HG03103 (cell line): ENCODE measurements at regions not wholly inside any gene's neighbourhood (a gene's known extent, or its start where the extent isn't known, plus 50 kb on each side); places are given as distances from the start of the nearest gene placed in this dataset.
"Not testable (repeated sequence)": the region's sequence is repeated elsewhere in the genome, so short reads cannot be mapped to it uniquely, and the experiment has no call there.

ENCODE experiments used
- ATAC-seq: cut with Tn5 transposase; IDR thresholded peaks from one replicate; pipeline ENCODE4 v1.9.1; 2021; ENCODE audit warnings: low read depth; ENCODE audit not compliant: unreplicated experiment

DNA sequence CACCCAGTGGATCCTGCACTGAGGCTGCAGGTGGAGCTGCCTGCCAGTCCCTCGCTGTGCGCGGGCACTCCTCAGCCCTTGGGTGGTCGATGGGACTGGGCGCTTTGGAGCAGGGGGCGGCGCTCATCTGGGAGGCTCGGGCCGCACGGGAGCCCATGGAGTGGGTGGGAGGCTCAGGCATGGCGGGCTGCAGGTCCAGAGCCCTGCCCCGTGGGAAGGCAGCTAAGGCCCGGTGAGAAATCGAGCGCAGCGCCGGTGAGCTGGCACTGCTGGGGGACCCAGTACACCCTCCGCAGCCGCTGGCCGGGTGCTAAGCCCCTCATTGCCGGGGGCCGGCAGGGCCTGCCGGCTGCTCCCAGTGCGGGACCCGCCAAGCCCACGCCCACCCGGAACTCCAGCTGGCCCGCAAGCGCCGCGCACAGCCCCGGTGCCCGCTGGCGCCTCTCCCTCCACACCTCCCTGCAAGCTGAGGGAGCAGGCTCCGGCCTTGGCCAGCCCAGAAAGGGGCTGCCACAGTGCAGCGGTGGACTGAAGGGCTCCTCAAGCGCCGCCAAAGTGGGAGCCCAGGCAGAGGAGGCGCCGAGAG lies 1636.5 kb downstream of the BRINP3 start:
- not testable (repeated sequence) for ATAC-seq

DNA sequence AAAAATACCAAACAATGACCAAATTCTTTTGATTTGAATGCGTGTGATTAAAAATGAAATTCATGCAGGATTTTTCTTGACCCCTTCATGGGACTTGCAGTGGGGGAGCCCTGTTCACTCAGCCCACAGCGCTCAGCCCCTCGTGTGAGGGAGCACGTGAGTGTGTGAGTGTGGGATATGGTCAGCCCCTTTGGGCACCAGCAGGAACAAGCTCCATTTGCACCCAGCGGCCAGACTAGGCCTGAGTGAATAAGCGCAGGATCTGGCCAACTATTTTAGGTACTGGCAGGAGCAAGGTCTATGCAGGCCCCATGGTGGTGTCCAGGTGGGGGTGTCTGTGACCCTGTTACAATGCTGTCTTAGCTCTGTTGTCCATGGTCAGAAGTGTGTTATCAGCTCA lies 1631.2 kb downstream of the BRINP3 start:
- no peak for ATAC-seq

DNA sequence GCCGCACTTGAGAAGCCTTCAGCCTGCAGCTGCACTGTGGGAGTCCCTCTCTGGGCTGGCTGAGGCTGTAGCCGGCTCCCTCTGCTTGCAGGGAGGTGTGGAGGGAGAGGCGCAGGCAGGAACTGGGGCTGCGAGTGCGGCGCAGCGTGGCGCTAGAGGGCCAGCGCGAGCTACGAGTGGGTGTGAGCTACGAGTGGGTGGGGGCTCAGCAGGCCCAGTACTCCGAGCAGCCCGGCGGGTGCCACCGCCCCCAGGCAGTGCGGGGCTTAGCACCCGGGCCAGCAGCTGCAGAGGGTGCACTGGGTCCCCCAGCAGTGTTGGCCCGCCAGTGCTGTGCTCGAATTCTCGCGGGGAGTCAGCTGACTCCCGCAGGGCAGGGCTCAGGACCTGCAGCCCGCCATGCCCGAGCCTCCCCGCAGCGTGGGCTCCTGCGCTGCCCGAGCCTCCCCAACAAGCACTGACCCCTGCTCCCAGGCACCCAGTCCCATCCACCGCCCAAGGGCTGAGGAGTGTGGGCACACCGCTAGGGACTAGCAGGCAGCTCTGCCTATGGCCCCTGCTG lies 1620.1 kb downstream of the BRINP3 start:
- no peak for ATAC-seq

DNA sequence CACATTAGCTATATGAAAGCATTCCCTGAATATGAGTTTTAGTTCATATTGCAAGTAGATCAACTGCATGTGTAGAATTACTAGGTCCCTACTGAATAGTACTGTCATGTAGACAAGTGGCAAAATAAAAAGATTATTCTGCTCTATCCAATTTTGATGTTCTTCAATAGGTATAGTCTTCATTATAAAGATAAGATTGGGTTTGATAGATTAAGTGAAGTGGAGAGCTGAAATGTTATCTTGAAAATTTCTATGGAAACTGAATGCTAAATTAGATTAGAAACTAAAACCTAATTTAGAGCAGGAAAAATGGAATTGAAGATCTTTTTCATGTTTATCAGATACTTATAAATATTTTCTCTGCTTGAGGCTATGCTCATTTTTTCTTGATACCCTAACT lies 1610.0 kb downstream of the BRINP3 start:
- no peak for ATAC-seq

DNA sequence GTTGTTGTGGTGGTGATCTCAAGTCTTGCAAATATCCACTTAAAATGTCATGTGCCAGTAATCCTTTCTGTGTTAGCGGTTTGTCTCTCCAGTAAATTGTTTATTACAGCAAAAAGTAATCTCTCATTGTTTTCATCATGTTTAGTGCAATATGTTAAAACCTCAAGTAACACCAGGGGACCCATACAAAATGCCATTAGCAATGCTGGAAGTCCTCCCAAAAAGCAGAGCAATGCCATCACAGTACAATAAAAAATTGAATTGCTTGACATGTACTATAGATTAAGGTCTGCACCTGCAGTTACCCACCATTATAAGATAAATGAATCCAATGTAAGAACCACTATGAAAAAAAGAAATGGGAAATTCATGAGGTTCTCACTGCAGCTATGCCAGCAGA lies 1606.5 kb downstream of the BRINP3 start:
- no peak for ATAC-seq

DNA sequence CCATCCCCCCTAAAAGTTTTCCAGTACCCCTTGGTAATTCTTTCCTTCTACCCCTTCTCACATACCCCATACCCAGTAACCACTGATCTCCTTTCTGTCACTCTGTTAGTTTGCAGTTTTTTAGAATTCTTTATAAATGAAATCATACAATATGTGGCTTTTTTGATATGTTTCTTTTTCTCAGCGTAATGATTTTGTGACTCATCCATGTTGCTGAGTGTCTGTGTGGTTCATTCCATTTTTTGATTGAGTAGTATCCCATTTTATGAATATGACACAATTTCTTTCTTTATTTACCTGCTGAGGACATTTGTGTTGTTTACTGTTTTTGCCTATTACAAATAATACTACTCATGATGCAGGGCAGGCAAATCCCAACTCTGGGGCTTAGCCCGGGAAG lies 1605.3 kb downstream of the BRINP3 start:
- ATAC-seq, result no peak

DNA sequence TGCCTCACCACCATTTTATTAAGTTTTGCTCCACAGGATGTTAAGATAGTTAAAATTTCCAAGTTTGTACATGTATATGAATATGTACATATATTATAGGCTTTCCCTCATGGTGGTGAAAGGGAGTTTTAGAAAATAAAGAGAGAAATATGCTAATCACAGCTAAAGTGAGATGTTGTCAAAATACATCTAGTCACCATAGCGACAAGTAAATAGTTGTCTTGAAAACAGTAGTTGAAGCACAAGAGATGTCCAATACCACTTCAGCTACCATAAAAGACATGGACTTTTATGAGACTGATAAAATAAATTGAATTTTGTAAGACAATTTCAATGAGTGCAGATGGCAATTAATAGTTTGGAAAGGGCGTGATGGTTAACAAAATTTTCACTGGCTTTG lies 1600.0 kb downstream of the BRINP3 start:
- no peak for ATAC-seq

DNA sequence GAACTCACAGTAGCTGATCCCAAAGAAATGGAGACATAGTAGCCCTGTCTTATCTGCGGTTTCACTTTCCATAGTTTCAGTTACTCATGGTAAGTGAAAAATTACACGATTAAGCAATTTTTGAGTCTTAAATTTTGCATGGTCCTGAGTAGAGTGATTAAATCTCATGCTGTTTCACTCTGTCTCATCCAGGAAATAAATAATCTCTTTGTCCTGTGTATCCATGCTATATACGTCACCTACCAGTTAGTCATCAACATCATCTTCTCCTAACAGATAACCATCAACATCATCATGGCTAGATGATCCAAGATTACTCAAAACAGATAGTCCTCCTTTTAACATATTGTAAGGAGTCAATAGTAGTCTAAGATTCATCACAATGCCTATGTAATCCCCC lies 1589.3 kb downstream of the BRINP3 start:
- ATAC-seq, result no peak

DNA sequence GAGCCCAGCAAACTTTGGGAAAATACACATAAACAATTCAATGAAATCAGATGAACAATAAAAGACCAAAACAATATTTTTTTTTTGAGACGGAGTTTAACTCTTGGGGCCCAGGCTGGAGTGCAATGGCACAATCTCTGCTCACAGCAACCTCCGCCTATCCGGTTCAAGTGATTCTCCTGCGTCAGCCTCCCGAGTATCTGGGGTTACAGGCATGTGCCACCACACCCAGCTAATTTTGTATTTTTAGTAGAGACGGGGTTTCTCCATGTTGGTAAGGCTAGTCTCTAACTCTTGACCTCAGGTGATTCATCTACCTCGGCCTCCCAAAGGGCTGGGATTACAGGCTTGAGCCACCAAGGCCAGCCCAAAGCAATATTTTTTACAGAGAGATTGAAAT lies 1588.5 kb downstream of the BRINP3 start:
- ATAC-seq, result no peak

DNA sequence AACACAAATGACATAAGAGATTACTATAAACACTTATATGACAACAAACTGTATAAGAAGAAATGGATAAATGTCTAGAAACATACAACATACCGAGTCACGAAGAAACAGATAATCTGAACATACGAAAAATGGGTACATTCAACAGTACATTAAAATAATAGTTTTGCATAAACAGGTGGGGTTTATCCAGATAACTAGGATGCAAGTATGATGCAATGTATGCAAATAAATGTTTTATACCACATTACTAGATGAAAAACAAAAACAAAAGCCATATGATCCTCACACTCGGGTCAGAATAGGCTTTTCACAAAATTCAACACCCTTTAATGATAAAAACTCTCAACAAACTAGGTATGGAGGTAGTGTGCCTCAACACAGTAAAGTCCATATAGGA lies 1585.7 kb downstream of the BRINP3 start:
- no peak for ATAC-seq

DNA sequence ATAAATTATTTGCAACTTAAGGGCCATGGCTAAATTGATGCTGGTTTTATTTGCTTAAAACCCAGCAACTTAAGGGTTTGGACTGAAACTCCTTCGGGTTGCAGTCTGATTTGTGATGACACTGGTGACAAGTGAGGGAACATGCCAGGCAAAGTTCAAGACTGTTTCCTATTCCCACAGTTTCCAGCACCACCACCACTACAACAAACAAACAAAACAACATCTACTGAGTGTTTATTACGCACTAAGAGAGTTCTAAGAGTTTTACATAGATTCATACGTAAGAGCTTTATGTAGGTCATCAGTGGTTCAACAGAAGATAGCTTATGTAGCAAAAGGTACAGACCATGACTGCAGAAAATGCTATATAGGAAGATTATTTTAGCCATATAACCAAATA lies 1582.1 kb downstream of the BRINP3 start:
- no peak for ATAC-seq

DNA sequence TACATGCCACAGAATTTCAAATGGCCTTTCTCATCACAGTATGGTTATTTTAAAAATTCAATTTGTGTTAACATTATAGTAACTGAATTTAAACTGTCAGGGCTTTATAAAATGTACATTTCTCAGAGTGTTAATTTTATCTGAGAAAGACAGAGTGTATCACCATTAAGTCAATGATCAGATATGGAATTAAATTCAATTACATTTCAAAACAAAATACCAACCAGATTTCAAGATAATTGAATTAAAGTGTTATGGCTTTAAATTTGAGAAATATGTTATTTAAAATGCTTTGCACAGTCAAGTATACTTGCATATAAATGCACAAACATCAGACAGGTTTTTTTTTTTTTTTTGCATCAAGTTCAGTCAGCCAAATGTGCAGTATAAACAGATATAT lies 1574.4 kb downstream of the BRINP3 start:
- no peak for ATAC-seq

DNA sequence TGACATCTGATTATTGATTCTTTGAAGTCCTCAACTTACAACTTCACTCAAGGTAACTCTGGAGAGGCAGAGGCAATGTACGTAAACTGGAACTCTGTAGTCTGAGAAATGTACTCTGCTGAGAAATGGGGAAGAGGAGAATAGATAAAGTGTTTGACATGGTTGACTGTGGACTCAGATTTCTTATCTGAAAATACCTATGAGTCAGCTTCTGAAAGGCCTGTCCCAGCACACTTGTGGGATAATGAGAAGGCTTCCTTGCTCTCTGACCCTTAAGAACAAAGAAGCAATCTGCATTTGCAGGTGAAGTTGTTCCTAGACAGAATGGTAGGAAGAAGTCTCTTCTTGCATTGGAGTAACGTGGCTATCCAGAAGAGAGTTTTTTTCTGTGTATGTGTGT lies 1573.5 kb downstream of the BRINP3 start:
- no peak for ATAC-seq

DNA sequence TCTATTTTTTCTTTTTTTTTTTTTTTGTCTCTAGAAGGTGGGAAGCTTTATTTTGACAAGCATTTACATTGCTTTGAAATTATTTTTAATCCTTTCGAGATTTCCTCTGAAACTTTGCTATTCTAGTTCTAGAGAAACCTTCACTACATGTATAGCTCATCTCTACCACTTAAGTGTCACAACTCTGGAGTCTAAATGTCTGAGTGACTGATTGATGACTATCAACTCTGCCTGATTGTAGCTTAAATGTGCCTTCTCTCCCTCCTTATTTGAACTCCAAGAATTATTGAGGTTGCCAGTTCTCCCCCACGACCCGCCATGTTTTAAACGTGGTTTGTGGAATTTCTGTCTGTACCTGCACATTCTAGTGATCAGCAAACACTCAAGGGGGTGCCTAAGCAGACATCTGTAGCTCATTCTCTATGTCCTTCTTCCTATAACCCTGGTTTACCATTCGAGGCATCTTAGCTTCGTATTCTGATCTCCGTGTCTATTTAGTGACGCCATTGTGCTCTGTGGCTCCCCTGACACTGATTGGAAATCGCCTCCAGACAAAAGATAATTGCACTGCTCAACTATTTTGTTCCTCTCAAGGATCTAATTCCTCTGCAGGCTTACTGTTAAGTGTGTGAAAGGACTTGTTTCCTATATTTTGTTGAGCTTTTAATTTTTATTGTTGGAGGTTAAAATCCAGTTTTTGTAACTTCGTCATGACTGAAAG lies 1570.6 kb downstream of the BRINP3 start:
- no peak for ATAC-seq

DNA sequence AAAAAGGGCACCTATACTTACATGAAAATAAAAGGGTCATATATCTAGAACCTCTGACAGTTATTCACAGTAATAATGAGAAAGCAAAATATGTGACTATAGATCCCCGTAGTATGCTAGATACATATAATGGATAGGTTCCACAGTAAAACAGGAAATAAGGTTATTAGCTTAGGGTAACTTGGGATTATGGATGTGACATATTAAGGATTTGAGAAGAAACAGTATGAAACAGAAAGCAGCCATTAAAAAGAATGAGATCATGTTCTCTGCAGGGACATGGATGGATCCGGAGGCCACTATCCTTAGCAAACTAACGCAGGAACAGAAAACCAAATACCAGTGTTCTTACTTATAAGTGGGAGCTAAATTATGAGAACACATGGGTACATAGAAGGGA lies 1547.3 kb downstream of the BRINP3 start:
- no peak for ATAC-seq

DNA sequence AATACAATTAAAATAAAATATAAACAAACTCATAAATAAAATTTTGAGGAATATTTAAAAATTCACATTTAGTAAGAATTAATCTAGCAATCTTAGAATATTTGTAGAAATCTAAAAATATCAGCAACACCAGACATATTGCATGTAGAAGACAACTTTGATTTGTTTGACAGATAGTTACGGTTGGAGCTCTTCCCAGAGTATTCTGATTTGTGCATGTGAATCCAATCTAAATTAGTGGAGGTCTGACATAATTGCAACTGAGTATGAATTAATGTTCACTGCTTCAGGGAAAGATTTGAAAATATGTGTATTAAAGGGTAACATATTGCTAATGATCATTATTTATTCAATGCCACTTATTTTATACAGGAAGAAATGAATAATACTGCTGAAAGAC lies 1546.2 kb downstream of the BRINP3 start:
- ATAC-seq, result no peak

DNA sequence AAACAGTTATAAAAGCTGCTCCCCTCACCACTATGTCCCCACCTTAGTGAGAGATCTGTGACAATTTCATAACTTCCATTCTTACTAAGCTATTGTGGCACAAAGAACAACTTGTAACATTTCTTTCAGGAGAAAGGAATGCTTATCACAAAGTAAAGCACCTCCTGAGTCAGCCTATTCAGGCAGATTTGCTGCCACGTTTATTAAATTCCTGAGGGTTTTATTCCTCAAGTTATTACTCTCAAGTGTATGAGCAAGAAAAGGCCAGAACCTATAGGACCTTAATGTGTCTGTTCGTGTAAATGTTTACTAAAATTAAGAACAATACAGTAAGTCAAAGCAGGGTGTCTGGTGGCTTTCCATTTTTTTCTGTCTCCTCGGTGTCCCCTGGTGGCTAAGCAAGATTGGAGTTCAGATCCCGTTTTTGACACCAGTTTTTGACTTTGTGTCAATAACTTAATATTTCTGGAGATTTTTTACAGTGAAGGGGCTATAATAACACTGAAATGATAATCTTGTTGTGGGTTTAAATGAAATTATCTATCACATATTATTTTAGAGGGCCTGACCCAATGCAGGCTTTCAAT lies 1539.6 kb downstream of the BRINP3 start:
- ATAC-seq, result no peak

DNA sequence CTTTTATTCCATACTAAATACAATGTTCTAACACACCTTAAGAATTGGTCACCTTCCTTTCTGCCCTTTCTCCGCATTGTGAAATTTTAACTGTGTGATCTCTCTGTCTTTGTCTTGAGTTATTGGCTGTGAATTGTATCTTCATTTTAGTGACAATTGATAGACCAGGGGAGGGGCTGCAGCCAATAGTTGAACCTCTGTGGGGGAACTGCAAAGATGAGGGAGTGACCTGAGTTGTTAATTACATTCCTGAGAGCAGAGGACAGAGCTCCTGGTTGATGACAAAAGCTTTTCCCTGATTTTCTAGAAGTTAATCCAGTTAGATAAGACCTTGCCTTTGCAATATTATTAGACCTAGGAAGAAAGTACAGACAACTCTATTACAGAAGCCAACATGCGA lies 1535.7 kb downstream of the BRINP3 start:
- no peak for ATAC-seq

DNA sequence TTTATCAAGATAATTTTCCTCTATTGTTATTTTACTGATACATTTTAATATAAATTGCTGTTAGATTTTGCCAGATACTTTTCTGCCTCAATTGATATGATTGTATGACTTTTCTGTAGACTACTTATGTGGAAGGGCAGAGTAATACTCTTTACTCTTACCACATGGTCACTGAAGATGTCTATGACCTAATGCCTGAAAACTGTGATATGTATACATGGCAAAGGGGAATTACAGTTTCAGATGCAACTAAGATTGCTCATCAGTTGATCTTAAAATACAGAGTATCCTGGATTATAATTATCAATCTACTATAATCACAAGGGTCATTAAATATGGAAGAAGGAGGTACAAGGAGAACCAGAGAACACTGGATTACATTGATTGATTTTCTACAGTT lies 1528.0 kb downstream of the BRINP3 start:
- ATAC-seq, result no peak

DNA sequence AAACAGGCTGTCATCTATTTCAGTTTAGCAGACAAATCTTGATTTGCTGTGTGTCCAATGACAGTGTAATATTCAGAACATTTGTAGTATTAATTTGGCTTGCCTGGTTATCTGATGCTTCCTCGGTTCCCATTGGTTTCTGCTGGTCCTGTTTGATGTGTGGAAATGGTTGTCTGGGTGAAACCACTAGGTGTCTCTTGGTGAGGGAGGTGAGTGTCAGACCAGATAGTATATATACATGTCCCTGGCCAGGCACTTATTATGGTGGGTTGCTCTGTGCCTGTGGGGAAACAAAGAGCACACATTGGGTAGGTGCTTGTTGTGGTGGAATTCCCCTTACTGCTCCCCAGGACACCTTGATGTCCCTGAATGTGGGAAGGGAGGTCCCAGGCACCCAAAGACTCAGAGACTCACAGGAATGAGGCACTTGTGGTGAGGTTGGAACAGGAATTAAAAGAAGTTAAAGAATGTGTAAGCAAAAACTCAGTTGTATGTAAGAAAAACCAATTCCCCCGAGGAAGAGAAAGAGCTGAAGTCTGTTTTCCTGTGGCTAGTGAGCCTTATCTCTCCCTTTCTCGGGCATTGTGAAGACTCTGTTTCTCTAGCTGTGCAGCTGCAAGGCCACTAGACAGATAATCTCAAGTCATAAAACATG lies 1519.1 kb downstream of the BRINP3 start:
- ATAC-seq, result no peak

DNA sequence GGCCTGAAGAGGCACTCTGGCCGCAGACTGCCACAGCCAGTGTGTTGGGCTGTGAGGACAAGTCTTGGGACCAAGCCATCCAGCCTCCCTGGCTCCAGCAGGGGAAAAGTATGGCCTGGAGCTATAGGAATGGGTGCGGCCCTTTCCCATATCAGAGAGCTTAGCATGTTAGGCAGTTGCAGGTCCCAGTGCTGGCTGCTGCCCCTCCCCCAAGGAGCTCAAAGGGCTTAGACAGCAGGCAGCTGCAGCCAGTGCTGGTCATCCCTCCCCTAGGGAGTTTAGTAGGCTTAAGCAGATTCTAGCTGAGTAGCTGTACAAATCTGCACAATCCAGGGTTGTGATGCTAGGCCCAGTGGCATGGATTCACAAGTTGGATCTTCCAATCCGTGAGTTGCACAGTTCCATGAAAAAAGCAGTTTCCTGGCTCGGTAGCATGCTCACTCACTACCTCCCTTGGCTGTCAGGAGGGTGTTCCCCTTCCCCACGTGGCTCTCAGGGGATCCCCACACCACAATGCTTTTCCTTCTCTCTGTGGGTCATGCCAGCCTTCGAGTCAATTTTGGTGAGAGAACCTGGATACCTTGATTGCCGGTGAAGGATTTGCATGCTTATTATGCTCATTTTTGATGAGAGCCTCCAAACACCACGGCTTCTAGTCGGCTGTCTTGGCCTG lies 1490.8 kb downstream of the BRINP3 start:
- no peak for ATAC-seq
